ENCODE measurements at regions not wholly inside any gene's neighbourhood (a gene's known extent, or its start where the extent isn't known, plus 50 kb on each side); places are given as distances from the start of the nearest gene placed in this dataset.

GRCh38 chr15:36323615-36324014 lies 255.8 kb upstream of the CDIN1 start:
- DNase-seq, result no peak

- DNase-seq, result no peak
Measured at GRCh38 chr15:36325206-36325605, 254.2 kb upstream of the CDIN1 start.

GRCh38 chr15:36329592-36329991 lies 249.8 kb upstream of the CDIN1 start:
- no peak for DNase-seq

GRCh38 chr15:36330598-36330997 lies 248.8 kb upstream of the CDIN1 start:
- no peak for DNase-seq

DNA sequence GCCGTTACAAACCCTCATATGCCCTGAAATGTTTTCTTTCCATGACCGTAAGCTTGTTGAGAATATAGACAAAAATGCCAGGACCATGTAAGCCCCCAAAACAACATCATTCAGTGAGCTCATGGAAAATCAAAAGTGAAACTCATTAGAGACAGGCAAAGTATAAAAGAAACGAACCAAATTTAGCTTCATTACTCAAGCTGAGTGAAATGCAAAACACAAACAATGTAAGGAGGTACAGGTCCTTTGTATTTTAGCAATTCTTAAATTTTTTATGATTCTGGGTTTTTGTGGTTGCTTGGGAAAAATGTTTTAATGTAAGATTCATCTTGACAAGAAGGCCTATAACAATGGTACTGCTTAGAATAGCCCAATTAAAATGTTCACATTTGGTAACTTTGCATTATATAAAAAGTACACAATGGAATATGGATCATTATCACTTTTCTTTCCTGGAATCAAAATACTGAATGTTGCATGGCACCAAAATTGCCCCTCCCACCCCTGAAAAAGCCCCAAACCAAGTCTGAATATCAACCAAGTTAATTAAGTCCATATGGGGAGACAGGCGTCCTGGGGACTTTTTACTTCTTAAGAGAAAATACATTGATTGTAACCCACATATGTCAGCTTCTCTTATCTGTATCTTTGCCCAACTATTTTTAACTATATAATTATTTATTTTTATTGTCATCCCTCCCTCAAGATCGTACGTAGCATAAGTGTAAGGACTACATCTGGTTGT lies 247.7 kb upstream of the CDIN1 start:
- no peak for DNase-seq

GRCh38 chr15:36332301-36332700 lies 247.1 kb upstream of the CDIN1 start:
- DNase-seq, result no peak

GRCh38 chr15:36332896-36333295 lies 246.5 kb upstream of the CDIN1 start:
- DNase-seq, result no peak

DNA sequence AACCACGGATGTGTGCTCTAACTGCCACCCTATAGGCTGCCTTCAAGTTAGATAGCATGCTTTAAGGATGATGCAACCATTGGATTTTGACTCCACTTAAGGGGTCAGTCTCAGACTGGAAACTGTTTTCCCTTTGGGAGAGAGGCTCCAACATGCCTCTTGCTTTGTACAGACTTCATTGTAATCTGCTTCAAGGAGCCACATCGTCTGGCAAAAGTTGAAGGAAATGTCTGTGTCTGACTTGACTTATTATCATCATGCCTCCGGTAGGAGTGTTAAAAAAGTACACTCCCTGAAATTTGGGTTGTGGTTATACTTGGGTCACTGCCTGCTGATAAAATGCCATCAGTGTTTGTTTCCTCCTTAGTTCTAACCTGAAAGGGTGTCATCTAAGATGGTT lies 245.4 kb upstream of the CDIN1 start:
- no peak for DNase-seq

- DNase-seq, result no peak
Measured at GRCh38 chr15:36335224-36335623, 244.2 kb upstream of the CDIN1 start.

GRCh38 chr15:36335659-36336058 lies 243.8 kb upstream of the CDIN1 start:
- DNase-seq, result no peak

GRCh38 chr15:36344887-36345286 lies 234.5 kb upstream of the CDIN1 start:
- DNase-seq, result no peak

DNA sequence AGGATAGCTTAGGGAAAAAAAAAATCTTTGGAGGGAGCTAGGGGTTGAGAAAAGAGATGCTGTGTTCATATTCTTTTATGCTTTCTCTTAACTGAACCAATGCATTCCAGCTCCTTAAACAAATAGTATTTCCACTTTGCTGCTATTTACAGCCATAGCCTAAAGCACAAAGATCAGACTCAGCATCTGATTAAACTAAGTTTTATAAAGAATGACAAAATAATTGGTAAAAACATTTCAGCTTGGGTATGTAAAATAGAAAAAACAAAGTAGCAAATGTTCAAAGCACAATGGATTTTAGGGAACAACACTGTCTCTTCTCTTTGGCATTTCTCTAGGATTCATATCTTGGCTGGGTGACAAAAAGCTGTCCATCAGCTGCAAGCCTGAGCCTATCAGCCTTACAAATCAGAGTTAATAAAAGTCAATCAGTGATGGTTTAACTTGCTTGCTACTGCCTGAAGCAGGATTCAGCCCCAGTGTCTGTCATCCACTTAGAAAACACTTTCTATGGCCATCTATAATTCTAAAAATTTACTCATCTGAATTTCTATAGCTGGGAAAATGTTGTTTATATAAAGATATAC lies 232.1 kb upstream of the CDIN1 start:
- no peak for DNase-seq

DNA sequence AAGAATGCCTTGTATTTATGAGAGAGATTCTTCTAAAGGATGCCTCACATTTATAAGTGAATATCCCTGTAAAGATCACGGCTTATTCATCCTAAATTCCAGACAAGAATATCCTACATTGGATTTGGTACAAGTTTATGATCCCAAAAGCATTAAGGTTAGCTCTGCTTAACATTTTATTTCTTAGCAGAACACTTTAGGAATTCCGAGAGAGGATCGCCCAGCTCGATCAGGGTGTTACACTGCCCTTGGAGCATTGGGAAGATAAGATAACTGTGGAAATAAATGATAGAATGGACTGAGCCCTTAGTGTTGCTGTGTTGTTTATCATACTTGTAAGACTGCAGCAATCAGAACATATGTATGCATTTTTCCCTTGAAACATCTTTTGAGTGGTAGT lies 223.0 kb upstream of the CDIN1 start:
- no peak for DNase-seq

GRCh38 chr15:36356978-36357601 lies 222.3 kb upstream of the CDIN1 start:
- DNase-seq, result no peak

DNA sequence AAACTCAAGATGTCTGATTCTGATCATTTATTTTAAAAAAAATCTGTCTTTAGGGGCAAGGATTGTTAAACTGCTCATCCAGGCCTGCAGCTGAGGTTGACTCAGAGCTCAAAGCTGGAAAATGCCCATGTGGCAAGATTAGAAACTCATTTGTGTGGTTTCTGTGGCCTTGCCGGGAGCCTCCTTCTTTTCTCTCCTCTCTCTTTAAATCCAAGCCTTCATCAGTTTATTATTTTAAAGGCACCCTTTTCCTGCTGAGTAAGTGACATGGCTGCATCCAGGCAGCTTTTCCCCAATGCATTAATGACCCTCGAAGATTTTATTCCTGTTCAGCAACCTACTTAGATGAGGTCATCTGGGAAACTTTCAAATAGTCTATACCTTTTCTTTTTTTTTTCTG lies 221.3 kb upstream of the CDIN1 start:
- DNase-seq, result no peak

DNA sequence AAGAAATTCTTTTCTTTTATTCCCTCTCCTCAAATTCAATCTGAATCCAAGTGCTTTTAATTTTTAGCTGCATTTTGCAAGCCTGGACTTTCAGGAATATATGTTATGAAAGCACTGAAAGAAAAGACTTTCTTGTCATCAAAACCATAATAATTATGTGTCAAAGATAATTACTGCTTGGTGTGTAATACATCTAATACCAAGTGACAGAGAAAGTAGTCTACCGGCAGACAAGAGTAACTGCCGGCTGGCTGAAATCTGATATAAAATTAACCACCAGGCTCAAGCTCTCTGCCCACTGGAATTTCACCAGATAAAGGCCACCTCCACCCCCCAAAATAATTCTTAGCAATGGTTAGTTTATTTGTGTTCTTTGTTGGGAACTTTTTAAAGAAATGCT lies 220.9 kb upstream of the CDIN1 start:
- no peak for DNase-seq

GRCh38 chr15:36359286-36359685 lies 220.1 kb upstream of the CDIN1 start:
- DNase-seq, result no peak

GRCh38 chr15:36361351-36361870 lies 218.0 kb upstream of the CDIN1 start:
- DNase-seq, result no peak

- DNase-seq, result no peak
Measured at GRCh38 chr15:36362509-36362915, 216.9 kb upstream of the CDIN1 start.

DNA sequence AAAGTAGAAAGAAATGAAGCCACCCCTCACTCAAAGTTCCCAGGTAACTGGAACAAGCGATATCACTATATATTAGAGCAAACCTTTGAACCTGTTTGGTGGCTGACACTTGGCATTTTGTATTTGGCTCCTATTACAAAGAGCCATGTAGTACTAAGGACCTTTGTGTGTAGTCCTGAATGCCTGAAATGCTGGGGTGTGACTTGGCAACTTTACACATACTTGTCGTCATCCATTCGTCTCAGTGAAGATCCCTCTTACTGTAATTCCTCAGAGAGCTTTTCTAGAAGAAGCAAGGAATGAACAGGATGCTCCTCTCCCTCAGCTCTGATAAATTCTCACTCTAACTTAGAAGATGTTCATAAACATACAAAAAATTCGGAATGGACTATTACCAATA lies 216.1 kb upstream of the CDIN1 start:
- no peak for DNase-seq

DNA sequence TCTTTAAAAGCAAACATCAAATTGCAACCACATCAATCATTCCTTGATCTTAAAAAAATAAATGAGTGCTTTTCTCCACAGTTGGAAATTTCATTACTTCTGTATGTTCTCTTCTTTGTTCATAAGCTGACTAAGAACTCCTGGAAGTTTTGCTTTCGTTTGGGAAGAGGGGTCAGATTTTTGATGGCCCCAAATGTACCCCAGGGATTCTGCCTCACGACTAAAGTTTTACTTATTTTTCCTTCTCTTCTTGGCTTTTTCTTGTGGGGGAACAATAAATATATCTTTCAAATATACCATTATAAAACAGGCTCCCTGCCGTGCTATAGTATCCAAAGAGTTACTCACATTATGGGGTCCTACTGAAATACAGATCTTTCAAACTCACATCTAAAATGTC lies 215.0 kb upstream of the CDIN1 start:
- no peak for DNase-seq

DNA sequence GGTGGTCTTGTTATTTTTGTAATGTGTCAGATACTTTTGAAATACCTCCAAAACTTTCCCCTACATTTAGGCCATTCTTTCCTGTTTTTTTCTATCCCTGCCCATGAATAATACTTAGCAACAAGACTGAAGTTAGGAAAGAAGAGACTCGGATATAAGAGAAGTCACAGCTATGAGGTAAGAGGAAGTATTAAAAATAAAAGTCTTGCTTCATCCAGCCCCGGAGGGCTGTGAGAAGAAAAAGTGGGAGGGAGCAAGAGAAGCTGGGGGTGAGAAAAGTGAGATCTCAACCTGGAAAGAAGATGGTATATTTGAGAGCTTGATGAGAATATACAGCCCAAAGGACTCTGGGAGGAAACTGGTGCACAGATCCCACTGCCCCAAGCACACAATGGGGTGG lies 213.5 kb upstream of the CDIN1 start:
- DNase-seq, result no peak

- DNase-seq, result no peak
Measured at GRCh38 chr15:36370051-36370730, 209.2 kb upstream of the CDIN1 start.

- no peak for DNase-seq
Measured at GRCh38 chr15:36370731-36371112, 208.7 kb upstream of the CDIN1 start.

Data from NCI-H2171 (cell line).